Prostate gland (tissue), 2 donors: ENCODE measurements at regions not wholly inside any gene's neighbourhood (a gene's known extent, or its start where the extent isn't known, plus 50 kb on each side); places are given as distances from the start of the nearest gene placed in this dataset.

Source experiments
- POLR2A ChIP-seq: fragments of 450-650 bp; IDR thresholded peaks from one replicate; pipeline ENCODE4 v1.6.1; 2016; ENCODE audit warnings: antibody characterized with exemption, mild to moderate bottlenecking
- TF ChIP-seq, protein P1 (sequence below), 4 experiments: fragments of 200-600 bp in 2 of 4; fragments of 450-650 bp in 2 of 4; sonication (generic) in 2 of 4; IDR thresholded peaks; 1 replicate in 3 of 4; 2 replicates in 1 of 4; pipeline ENCODE4 v1.5.1; 2016 to 2019; ENCODE audit warnings: antibody characterized with exemption in 4 of 4, mild to moderate bottlenecking in 2 of 4, moderate library complexity in 2 of 4

DNA sequence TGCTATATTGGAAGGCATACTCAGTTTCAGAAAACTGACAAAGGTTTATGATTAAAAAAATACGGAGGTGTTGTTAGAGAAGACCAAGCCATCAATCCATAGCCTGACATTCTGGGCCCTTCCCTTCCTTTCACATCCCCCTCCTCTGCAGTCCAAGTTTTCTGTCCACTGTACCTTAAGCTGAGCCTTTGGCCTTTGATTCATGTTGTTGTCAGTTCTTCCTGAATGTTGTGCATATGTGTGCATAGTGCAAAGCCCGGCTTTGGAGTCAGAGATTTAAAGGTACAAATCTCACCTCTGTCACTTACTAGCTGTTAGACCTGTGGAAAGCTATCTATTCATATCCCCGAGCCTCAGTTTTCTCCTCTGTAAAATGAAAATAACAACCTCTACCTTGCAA, 104.9 kb upstream of the AGBL1 start:
- TF ChIP-seq, protein P1, sequence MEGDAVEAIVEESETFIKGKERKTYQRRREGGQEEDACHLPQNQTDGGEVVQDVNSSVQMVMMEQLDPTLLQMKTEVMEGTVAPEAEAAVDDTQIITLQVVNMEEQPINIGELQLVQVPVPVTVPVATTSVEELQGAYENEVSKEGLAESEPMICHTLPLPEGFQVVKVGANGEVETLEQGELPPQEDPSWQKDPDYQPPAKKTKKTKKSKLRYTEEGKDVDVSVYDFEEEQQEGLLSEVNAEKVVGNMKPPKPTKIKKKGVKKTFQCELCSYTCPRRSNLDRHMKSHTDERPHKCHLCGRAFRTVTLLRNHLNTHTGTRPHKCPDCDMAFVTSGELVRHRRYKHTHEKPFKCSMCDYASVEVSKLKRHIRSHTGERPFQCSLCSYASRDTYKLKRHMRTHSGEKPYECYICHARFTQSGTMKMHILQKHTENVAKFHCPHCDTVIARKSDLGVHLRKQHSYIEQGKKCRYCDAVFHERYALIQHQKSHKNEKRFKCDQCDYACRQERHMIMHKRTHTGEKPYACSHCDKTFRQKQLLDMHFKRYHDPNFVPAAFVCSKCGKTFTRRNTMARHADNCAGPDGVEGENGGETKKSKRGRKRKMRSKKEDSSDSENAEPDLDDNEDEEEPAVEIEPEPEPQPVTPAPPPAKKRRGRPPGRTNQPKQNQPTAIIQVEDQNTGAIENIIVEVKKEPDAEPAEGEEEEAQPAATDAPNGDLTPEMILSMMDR (IDR thresholded peaks at IDR 0.05), result no peak
- TF ChIP-seq POLR2A, result no peak
